Cardiac muscle cell (in vitro differentiated cells and primary cell): ENCODE measurements at regions not wholly inside any gene's neighbourhood (a gene's known extent, or its start where the extent isn't known, plus 50 kb on each side); places are given as distances from the start of the nearest gene placed in this dataset.

Source experiments
- DNase-seq, 2 donors: peaks; one replicate each; pipeline versions ENCODE4 v3.0.0 to v3.0.0-alpha.2; 2010 to 2017; ENCODE audit warnings: low read depth in 1 of 2, low spot score in 1 of 2
- H3K27ac ChIP-seq: fragments of 200-600 bp; sonication (generic); 2 replicates; pipeline ENCODE4 v1.5.1; 2016
- H3K27me3 ChIP-seq: fragments of 200-600 bp; sonication (generic); 2 replicates; pipeline ENCODE4 v1.6.0; 2016; ENCODE audit warnings: control low read depth
- H3K36me3 ChIP-seq: fragments of 200-600 bp; sonication (generic); 2 replicates; pipeline ENCODE4 v1.5.1; 2016; ENCODE audit warnings: control low read depth
- H3K4me1 ChIP-seq: fragments of 200-600 bp; sonication (generic); 2 replicates; pipeline ENCODE4 v1.8.1; 2017; ENCODE audit warnings: low read depth, mild to moderate bottlenecking, mixed run types
- H3K4me3 ChIP-seq: fragments of 200-600 bp; sonication (generic); 2 replicates; pipeline ENCODE4 v1.5.1; 2016; ENCODE audit warnings: mild to moderate bottlenecking
- H3K9me3 ChIP-seq: fragments of 200-600 bp; sonication (generic); 2 replicates; pipeline ENCODE4 v1.5.1; 2017; ENCODE audit warnings: low read depth, mild to moderate bottlenecking, control low read depth
- TF ChIP-seq, protein P1 (sequence below): IDR thresholded peaks from 2 replicates; pipeline ENCODE4 v1.5.1; 2012; ENCODE audit warnings: low read depth, mild to moderate bottlenecking, low read length

DNA sequence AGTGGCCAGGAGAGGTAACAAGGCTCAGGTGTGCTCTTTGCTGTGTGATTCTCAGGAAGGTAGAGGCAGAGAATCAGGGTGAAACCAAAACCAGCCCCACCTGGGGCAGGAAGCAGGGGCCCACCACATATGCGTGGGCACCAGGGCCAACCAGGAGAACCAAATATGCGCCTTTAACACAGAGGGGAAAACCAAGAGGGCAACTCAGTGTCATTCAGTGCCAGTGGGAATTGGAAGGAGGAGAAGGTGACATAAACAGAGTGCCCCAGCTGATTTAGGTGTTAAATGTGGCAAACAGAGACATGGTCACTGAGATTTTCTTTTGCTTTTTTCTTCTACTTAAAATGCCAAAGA is 106.8 kb upstream of the MAMLD1 start:
- H3K4me3 ChIP-seq = no peak overlapping the region

DNA sequence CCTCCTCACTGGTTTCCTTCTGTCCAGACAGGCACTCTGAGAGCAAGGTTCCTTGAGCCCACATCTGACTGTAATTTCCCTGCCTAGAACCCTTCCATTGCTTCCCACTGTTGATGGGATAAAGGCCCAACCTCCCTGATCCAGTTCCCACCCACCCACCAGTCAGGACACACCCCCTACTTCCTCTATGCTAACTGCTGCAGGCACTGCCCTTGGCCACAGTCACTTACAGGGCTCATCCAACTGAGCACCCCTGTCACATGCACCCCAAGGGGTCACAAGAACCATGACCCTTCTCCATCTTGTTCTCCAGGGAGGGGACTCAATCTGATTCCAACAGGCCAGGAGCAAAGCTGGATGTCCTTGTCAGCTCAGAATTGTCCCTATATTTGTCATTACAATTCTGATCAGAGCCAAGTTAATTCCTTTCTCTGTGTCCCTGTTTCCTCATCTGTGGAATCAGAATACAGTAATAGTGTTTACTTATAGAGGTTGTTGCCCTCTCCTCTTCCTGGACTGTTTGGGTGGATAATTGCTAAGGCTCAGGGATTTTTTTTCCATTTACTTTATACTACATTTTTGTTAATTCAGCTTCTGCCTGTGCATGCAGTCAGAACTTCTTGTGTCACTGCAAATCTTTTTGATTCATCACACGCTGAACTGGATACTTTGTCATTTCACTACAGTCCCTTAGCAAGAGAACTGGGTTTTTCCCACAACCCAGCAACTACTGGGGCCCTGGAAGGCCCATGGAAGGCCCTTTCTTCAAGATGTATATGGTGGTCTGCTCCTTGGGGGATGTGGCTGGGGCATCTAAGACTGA is 105.6 kb upstream of the MAMLD1 start:
- Histone ChIP-seq H3K36me3 (no peaks in the 10 kb centered on the region), H3K4me1 (no peaks in the 10 kb centered on the region), H3K4me3 (no peak overlapping the region), H3K27ac (no peak overlapping the region), H3K9me3 (no peaks in the 10 kb centered on the region), H3K27me3 (no peaks in the 10 kb centered on the region)
- DNase-seq = no peak
- TF ChIP-seq, protein P1, sequence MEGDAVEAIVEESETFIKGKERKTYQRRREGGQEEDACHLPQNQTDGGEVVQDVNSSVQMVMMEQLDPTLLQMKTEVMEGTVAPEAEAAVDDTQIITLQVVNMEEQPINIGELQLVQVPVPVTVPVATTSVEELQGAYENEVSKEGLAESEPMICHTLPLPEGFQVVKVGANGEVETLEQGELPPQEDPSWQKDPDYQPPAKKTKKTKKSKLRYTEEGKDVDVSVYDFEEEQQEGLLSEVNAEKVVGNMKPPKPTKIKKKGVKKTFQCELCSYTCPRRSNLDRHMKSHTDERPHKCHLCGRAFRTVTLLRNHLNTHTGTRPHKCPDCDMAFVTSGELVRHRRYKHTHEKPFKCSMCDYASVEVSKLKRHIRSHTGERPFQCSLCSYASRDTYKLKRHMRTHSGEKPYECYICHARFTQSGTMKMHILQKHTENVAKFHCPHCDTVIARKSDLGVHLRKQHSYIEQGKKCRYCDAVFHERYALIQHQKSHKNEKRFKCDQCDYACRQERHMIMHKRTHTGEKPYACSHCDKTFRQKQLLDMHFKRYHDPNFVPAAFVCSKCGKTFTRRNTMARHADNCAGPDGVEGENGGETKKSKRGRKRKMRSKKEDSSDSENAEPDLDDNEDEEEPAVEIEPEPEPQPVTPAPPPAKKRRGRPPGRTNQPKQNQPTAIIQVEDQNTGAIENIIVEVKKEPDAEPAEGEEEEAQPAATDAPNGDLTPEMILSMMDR = no peak

More for the DNA sequence above, 106.8 kb upstream of the MAMLD1 start:
- H3K36me3 ChIP-seq = no peaks in the 10 kb centered on the region
- no peaks in the 10 kb centered on the region for H3K9me3 ChIP-seq
- no peaks in the 10 kb centered on the region for H3K4me1 ChIP-seq
- no peak for DNase-seq
- H3K27me3 ChIP-seq = no peaks in the 10 kb centered on the region
- H3K27ac ChIP-seq = no peak overlapping the region
- TF ChIP-seq, protein P1 = no peak

DNA sequence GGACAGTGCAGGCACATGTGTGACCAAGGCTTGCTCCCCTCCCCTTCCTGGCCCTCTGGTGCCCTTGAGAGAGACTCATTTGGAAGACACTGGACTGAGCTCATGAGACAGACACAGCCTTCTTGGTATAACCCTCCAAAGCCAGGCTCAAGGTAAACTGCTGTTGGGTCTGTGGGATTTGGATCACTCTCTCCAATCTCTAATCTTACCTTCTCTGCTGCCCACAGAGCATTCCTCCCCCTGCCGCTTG is 105.0 kb upstream of the MAMLD1 start:
- Histone ChIP-seq H3K36me3 (no peaks in the 10 kb centered on the region), H3K4me3 (no peak overlapping the region), H3K9me3 (no peaks in the 10 kb centered on the region), H3K27ac (no peak overlapping the region), H3K27me3 (no peaks in the 10 kb centered on the region), H3K4me1 (no peaks in the 10 kb centered on the region)
- TF ChIP-seq, protein P1 = no peak
- no peak for DNase-seq

DNA sequence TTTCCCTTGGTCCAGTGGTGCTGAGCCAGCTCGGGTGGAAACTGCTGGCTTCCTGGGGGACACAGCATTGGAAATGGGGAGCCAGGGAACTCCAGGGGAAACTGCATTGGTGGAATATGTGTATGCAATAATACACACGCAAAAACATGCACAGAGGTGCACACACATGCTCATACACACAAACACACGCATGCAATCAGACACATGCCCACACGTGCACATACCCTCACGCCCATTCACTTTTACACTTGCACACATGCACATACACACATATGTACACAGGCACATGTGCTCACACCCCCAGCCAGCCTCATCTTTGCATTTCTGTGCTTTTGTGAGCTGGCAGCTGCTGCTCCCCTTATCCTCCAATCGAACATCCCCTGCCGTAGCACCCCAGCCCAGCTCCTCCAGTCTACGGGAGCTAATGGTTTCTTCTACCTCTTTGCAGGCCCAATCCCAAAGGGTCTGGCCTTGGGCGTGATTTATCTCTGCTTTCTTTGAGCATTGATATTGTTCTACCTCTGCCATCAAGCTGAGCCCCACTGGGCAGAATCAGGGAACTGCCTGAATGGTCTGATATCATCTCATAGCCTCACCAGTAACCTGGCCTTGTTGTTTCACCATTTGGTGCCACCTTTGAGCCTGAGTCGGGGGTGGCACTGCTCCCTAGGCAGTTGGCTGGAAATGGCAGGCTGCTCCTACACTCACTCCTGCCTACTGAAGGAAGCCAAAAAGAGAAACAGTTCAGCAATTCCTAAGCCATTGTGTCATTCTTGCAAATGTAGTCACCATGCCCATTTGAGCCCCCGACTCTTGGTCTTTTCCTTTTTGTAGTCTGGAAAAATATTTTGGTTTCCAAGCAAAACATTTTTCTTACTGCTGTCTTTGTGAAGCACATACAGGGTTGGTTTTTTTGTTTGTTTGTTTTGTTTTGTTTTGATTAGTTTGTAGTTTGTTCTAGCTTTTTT is 104.4 kb upstream of the MAMLD1 start:
- Histone ChIP-seq H3K4me3 (no peak overlapping the region), H3K4me1 (no peaks in the 10 kb centered on the region), H3K27ac (no peak overlapping the region), H3K9me3 (no peaks in the 10 kb centered on the region), H3K27me3 (no peaks in the 10 kb centered on the region), H3K36me3 (no peaks in the 10 kb centered on the region)
- TF ChIP-seq, protein P1 = no peak
- DNase-seq = no peak

DNA sequence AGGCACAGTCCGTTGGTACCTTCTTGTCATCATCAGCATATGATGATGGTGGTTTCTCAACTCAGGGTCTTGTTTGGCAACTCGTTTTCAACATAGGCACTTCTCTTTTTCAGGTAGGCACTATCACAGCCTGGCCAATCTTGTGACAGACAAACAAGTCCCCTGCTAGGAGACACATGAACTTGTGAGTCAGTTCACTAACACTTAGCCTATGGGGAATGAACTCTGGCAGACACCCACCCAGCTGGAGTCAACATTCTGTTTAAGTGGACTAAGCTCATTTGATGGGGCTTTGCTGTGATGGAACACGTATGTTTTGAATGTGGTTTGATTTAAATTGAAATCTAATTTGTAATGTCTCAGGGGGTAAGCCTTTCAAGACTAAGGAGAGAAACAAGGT is 100.7 kb upstream of the MAMLD1 start:
- DNase-seq = no peak
- no peaks in the 10 kb centered on the region for H3K9me3 ChIP-seq
- no peak overlapping the region for H3K27ac ChIP-seq
- no peaks in the 10 kb centered on the region for H3K36me3 ChIP-seq
- H3K4me1 ChIP-seq = no peaks in the 10 kb centered on the region
- H3K4me3 ChIP-seq = no peak overlapping the region
- TF ChIP-seq, protein P1 = no peak
- H3K27me3 ChIP-seq = no peaks in the 10 kb centered on the region
